ENCODE measurements at regions not wholly inside any gene's neighbourhood (a gene's known extent, or its start where the extent isn't known, plus 50 kb on each side); places are given as distances from the start of the nearest gene placed in this dataset.

DNA sequence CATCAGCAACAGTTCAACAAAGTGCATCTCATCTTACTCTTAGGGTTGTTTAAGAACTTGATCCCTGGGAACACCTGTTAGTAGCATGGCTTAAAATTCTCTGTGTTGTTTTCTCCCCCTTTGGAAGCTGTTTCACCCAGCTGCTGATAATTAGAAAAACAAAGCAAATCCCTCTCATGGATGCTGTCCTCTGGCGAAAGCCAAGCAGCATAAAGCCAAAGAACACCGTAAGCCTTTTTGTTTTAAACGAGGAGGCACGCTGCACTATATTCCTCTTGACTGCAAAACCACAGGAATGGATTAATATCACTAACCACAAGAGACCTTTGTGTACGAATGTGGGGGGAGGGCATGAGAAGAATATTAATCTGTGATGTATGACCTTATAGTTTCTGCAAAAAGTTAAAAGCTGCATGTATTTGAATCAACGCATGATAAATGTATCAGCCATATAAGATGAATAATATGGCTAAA is 923.2 kb downstream of the LTN1 start:
- no peak overlapping the region for H3K27ac ChIP-seq
- ATAC-seq, result no peak
- H3K4me1 ChIP-seq, result peaks cover 9% of the 10 kb centered on the region
- H3K36me3 ChIP-seq (replicated peaks in 1 of 2; ENCODE audit: insufficient read depth in 1 of 2, low read depth in 2 of 2), result no peaks in the 10 kb centered on the region
- no peaks in the 10 kb centered on the region for H3K27me3 ChIP-seq
- no peak for DNase-seq
- intact Hi-C loops (cut with DNase I), result no loop called here
- no peak for TF ChIP-seq POLR2A (IDR thresholded peaks at IDR 0.05)
- TF ChIP-seq, protein P1, sequence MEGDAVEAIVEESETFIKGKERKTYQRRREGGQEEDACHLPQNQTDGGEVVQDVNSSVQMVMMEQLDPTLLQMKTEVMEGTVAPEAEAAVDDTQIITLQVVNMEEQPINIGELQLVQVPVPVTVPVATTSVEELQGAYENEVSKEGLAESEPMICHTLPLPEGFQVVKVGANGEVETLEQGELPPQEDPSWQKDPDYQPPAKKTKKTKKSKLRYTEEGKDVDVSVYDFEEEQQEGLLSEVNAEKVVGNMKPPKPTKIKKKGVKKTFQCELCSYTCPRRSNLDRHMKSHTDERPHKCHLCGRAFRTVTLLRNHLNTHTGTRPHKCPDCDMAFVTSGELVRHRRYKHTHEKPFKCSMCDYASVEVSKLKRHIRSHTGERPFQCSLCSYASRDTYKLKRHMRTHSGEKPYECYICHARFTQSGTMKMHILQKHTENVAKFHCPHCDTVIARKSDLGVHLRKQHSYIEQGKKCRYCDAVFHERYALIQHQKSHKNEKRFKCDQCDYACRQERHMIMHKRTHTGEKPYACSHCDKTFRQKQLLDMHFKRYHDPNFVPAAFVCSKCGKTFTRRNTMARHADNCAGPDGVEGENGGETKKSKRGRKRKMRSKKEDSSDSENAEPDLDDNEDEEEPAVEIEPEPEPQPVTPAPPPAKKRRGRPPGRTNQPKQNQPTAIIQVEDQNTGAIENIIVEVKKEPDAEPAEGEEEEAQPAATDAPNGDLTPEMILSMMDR (IDR thresholded peaks at IDR 0.05), result no peak
- no peak overlapping the region for H3K4me3 ChIP-seq
- 52 to 58% methylated on average over 6 of the region's 6 CpGs for WGBS, 2 donors
- no peaks in the 10 kb centered on the region for H3K9me3 ChIP-seq

DNA sequence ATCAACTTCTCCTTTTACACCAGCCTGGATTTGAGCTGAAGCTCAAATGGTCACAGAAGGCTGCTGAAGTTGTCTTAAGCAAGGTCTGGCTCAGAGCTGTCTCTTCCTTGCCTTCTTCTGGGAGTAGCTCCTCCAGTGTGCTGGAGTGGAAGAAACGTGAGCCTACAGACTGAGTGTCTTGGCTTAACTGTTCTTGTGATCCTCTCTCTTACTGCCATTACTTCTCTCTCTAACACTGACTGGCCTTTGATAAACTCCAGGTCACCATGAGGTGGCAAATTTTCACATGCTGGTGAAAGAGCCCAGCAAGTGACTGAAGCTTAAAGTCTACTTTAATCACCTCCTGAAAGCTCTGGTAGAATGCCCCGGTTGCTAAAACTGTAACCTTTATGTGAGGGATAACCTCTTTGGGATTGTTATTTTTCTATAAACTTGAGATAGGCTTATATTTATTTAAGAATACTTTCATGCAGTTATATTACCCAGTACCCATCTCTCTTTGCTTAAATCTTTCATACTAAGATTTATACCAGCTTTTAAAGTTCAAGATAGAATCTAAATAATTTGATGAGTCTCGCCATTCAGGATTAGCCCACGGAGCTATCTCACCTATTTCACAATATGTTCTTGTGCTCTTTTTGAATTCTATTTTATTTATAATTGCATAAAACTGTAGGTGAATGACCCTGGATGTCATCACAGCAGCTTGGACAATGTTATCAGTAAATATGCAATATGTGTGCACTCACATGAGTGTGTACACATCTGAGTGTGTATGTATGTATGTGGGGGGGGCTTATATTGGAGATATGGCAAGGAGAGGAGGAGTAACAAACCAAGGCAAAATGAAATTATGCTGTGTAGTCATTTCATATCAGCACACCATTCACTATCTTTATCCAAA is 924.0 kb downstream of the LTN1 start:
- Histone ChIP-seq H3K9me3 (no peaks in the 10 kb centered on the region), H3K36me3 (replicated peaks in 1 of 2; ENCODE audit: insufficient read depth in 1 of 2, low read depth in 2 of 2) (no peaks in the 10 kb centered on the region), H3K4me3 (no peak overlapping the region), H3K27ac (no peak overlapping the region), H3K27me3 (no peaks in the 10 kb centered on the region), H3K4me1 (peaks cover 9% of the 10 kb centered on the region)
- intact Hi-C loops (cut with DNase I), result no loop called here
- 52 to 56% methylated on average over 4 of the region's 4 CpGs for WGBS, 2 donors
- DNase-seq (no peak), ATAC-seq (peak; percentile 24)
- TF ChIP-seq POLR2A (IDR thresholded peaks at IDR 0.05), result no peak

DNA sequence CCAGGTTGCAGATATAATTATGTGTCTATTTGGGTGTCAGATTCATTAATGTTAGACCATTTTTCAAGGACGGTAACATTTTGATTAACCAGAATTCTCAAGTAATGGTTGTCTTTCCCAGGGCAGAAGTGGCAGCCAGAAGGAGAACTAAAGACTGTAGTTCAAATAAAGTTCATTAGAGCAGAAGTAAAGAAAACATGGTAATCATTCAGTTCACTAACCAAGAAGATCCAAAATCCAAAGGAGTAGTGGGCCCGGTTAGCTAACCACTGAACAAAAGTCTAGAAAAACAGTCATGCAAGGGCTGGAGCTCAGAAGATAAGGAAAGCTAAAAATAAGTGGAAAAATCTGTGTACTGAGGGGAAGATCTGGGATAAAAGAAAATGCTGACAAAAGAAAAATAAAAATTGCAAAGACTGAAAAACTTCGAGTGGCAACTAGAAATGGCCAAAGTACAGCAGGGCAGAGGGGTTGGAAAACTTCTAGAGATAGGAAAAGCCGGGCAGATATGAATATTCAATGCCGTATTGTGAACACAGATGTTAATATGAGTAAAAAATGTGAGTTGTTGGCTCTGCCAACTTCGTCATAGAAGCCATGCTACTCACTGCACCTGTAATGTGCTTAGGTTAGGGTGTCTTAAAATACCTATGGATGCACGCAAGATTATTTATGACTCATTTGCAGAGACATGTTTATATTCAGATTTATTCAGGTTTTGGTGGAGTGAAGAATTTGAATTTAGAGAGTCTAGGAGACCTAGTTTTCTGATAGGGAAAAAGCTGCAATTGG is 925.9 kb downstream of the LTN1 start:
- WGBS, 2 donors, result 72 to 78% methylated on average over 7 of the region's 7 CpGs
- ATAC-seq (no peak), DNase-seq (no peak)
- Histone ChIP-seq H3K4me1 (peaks cover 9% of the 10 kb centered on the region), H3K36me3 (replicated peaks in 1 of 2; ENCODE audit: insufficient read depth in 1 of 2, low read depth in 2 of 2) (no peaks in the 10 kb centered on the region), H3K9me3 (no peaks in the 10 kb centered on the region), H3K4me3 (no peak overlapping the region), H3K27me3 (no peaks in the 10 kb centered on the region), H3K27ac (no peak overlapping the region)
- no peak for TF ChIP-seq POLR2A (IDR thresholded peaks at IDR 0.05)
- TF ChIP-seq, protein P1 (IDR thresholded peaks at IDR 0.05), result no peak
- intact Hi-C loops (cut with DNase I), result no loop called here

DNA sequence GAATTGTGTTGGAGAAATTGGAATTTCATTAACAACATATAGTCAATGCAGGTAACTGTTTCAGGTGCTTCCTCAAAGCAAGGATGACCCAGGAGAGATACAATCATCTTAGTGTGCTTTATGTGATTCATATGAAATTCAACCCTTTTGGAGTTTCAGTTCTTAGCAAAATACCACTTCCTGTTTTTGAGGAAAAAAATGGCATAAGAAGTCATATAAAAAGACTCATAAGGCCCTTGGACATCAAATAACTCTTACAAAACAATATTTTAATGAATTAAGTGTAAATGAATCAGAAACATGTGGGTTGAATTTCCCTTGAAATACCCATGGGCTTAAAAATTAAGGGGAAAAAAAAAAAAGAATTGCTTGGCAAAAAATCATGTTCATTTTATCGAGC is 926.6 kb downstream of the LTN1 start:
- no peaks in the 10 kb centered on the region for H3K27me3 ChIP-seq
- TF ChIP-seq, protein P1 (IDR thresholded peaks at IDR 0.05), result no peak
- no peak for TF ChIP-seq POLR2A (IDR thresholded peaks at IDR 0.05)
- H3K4me1 ChIP-seq, result peaks cover 9% of the 10 kb centered on the region
- no peak overlapping the region for H3K4me3 ChIP-seq
- intact Hi-C loops (cut with DNase I), result no loop called here
- H3K27ac ChIP-seq, result no peak overlapping the region
- H3K9me3 ChIP-seq, result no peaks in the 10 kb centered on the region
- no peaks in the 10 kb centered on the region for H3K36me3 ChIP-seq (replicated peaks in 1 of 2; ENCODE audit: insufficient read depth in 1 of 2, low read depth in 2 of 2)
- DNase-seq (no peak), ATAC-seq (no peak)
- WGBS, 2 donors, result 59 to 66% methylated on average over 1 of the region's 1 CpG
